Keratinocyte (primary cell): ENCODE measurements at regions not wholly inside any gene's neighbourhood (a gene's known extent, or its start where the extent isn't known, plus 50 kb on each side); places are given as distances from the start of the nearest gene placed in this dataset.

ENCODE experiments used
- CTCF ChIP-seq, 3 experiments: IDR thresholded peaks in 1 of 3; conservative IDR thresholded peaks in 1 of 3; optimal IDR thresholded peaks in 1 of 3; 2 replicates in 2 of 3; 3 replicates in 1 of 3; pipeline versions ENCODE3 to v1.5.1; 2011; ENCODE audit warnings: low read length in 3 of 3, mild to moderate bottlenecking in 3 of 3, moderate library complexity in 2 of 3, control low read depth in 1 of 3, inconsistent platforms in 1 of 3; ENCODE audit not compliant: insufficient read depth in 2 of 3; ENCODE audit errors: extremely low read depth in 1 of 3
- EZH2 ChIP-seq: IDR thresholded peaks from one replicate; pipeline ENCODE4 v1.6.1; 2012; ENCODE audit warnings: inconsistent platforms, mild to moderate bottlenecking, low read length, moderate library complexity

- TF ChIP-seq CTCF (optimal IDR thresholded peaks at IDR 0.05 in 1 of 3, IDR thresholded peaks at IDR 0.05 in 1 of 3, conservative IDR thresholded peaks at IDR 0.05 in 1 of 3; ENCODE audit: extremely low read depth in 1 of 3, insufficient read depth in 2 of 3, low read length in 3 of 3), result no peak
- TF ChIP-seq EZH2, result no peak
Measured at GRCh38 chr22:47853750-47854149, 1091.3 kb downstream of the TBC1D22A start.
